ENCODE measurements at regions not wholly inside any gene's neighbourhood (a gene's known extent, or its start where the extent isn't known, plus 50 kb on each side); places are given as distances from the start of the nearest gene placed in this dataset.
A peak's percentile ranks its signal among the peaks of the same experiment; 100 is the strongest.
"Not testable (repeated sequence)": the region's sequence is repeated elsewhere in the genome, so short reads cannot be mapped to it uniquely, and the experiment has no call there.

DNA sequence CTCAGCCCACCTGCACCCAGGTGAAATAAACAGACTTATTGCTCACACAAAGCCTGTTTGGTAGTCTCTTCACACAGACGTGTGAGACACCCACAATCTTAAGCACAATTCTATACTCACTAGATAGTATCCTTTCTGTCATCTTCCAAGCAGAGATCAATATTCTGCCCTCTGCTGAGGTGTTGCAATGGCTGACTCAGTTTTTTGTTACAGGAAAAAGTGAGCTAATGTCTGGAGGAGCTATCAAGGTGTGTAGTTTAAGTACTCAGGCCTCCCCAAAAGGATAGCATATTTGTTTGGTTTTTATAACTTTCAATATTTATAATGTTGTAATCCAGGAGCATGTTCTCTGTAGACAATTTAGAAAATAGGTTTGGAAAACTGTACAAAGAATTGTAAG is 775.2 kb upstream of the POU3F4 start:
- no peak for DNase-seq (ENCODE audit: low read depth, low spot score)

GRCh38 chrX:82734140-82734539 is 774.0 kb upstream of the POU3F4 start:
- DNase-seq (ENCODE audit: low read depth, low spot score) = no peak

DNA sequence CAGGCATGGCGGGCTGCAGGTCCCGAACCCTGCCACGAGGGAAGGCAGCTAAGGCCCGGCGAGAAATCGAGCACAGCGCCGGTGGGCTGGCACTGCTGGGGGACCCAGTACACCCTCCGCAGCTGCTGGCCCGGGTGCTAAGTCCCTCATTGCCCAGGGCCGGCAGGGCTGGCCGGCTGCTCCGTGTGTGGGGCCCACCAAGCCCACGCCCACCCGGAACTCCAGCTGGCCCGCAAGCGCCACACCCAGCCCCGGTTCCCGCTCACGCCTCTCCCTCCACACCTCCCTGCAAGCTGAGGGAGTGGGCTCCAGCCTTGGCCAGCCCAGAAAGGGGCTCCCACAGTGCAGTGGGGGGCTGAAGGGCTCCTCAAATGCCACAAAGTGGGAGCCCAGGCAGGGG is 769.8 kb upstream of the POU3F4 start:
- DNase-seq (ENCODE audit: low read depth, low spot score) = not testable (repeated sequence)

- no peak for DNase-seq (ENCODE audit: low read depth, low spot score)
Observed at GRCh38 chrX:82742351-82742750, 765.7 kb upstream of the POU3F4 start.

- not testable (repeated sequence) for DNase-seq (ENCODE audit: low read depth, low spot score)
Observed at GRCh38 chrX:82745725-82746124, 762.4 kb upstream of the POU3F4 start.

DNA sequence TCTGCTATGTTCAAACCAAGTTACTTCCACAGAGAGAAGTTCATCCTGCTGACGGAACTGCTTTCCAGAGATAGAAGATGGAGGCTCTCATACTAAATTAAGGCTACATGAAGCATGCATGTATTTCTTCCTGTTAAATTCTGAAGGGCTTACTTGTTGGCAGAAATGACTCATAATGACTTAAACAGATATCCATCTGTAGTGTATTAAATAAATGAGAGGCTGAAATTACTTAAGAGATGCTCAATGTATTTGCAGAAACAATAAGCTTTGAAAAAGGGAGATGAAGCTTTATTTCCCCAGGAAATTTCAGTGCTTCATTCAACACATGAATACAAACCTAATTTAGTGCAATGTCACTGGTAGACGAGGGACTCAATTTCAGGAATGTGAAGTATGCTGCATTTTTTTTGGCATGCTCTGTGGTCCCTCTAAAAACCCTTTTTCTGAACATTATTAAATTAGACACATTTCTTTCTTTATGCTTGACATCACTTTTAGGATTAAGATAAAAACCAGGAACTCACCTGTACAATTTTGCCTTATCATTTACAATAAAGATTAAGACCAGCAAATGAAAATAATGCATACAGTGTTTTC is 759.1 kb upstream of the POU3F4 start:
- DNase-seq (ENCODE audit: low read depth, low spot score) = no peak

DNA sequence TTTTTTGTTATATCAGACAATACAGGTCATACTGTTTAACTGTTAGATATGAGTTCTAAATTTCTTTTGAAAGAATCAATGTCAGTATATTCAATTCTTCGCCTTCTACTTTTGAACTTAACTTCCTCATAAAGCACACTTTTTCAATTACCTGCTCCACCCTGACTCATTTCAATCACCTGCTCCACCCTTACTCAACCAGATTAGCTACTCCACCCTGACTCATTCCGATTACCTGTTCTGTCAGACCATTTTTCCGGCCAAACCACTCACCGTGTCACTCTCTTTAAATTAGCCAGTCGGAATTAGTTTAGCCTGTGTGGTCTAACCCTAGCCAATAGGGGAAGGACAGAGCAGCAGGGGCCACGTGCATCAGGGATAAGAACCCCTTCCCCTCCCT is 751.8 kb upstream of the POU3F4 start:
- no peak for DNase-seq (ENCODE audit: low read depth, low spot score)

DNA sequence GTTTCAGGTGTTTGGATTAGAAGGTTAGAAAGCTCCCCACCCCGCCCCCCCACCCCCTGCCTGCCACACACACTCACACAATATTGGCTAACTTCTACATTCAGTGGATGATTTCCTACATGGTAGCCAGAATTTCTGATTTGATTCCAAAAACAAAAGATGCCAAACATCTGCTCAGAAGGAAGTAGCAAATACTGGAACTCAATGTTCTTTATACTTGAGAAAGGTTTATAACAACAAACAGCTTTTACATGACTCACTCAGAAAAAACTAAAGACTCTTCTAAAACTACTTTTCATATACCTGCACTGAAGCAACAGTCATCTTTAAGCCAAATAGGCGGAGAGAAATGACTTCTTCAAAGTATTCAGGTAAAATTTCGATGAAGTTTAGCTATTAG is 750.5 kb upstream of the POU3F4 start:
- no peak for DNase-seq (ENCODE audit: low read depth, low spot score)

- no peak for DNase-seq (ENCODE audit: low read depth, low spot score)
Observed at GRCh38 chrX:82764521-82764920, 743.6 kb upstream of the POU3F4 start.

- no peak for DNase-seq (ENCODE audit: low read depth, low spot score)
Observed at GRCh38 chrX:82765811-82766210, 742.3 kb upstream of the POU3F4 start.

- DNase-seq (ENCODE audit: low read depth, low spot score) = no peak
Observed at GRCh38 chrX:82775426-82775825, 732.7 kb upstream of the POU3F4 start.

DNA sequence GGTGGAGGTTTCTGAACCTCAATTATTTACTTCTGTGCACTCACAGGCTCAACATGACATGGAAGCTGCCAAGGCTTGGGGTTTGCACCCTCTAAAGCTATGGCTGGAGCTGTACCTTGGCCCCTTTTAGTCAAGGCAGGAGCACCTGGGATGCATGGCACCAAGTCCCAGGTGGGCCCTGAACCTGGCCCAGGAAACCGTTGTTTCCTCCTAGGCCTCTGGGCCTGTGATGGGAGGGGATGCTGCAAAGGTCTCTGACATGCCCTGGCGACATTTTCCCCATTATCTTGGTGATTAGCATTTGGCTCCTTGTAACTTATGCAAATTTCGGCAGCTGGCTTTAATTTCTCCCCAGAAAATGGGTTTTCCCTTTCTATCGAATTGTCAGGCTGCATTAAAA is 726.1 kb upstream of the POU3F4 start:
- no peak for DNase-seq (ENCODE audit: low read depth, low spot score)

GRCh38 chrX:82812902-82813301 is 695.2 kb upstream of the POU3F4 start:
- DNase-seq (ENCODE audit: low read depth, low spot score) = not testable (repeated sequence)

GRCh38 chrX:82813671-82814078 is 694.4 kb upstream of the POU3F4 start:
- DNase-seq (ENCODE audit: low read depth, low spot score) = peak; percentile 8

DNA sequence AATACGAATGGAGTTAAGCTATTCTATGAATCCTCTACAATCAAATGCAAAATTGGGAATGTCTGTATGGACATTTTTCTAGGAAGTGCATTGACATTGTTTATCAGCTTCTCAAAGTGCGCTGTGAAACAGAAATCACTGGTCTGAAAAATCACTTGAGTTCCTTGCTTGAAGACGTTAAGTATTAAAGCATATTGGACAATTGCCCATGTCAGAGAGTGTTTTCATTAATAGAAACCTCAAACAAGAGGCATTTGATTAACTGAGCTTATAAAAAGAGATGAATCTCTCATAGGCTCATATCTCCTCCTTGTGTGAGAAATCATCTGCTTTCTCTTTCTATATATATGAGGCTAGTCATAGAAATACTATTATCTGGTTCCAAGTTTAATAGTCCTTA is 692.1 kb upstream of the POU3F4 start:
- DNase-seq (ENCODE audit: low read depth, low spot score) = no peak

DNA sequence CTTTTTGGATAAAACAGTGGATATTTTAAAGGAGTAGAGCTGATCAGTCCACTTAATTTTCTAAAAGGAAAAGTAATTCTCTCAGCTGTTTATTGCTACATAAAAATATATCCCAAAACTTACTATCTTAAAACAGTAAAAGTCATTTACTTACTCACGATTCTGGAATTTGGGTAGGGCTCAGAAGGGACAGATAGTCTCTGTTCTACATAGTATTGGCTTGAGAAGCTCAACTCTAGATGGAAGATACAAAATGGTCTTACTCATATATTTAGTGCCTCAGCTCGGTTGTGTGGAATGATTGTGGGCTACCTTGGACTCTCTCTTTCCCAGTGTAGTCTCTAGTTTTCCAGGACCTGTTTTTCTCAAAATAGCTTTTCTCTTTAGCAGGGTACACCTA is 691.5 kb upstream of the POU3F4 start:
- DNase-seq (ENCODE audit: low read depth, low spot score) = no peak

DNA sequence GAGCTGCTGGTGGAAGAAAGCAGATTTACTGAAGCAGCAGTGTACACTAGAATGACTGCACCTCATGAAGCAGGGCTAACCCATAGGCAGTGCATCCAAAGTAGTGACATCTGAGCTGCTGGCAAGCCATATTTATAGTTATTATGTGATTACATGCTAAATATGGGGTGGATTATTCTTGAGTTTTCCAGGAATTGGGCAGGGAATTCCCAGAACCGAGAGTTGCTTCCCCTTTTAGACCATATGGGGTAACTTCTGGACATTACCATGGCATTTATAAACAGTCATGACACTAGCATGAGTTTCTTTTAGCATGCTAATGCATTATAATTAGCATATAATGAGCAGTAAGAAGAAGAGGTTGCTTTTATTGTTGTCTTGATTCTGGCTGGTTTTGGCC is 665.8 kb upstream of the POU3F4 start:
- no peak for DNase-seq (ENCODE audit: low read depth, low spot score)

DNA sequence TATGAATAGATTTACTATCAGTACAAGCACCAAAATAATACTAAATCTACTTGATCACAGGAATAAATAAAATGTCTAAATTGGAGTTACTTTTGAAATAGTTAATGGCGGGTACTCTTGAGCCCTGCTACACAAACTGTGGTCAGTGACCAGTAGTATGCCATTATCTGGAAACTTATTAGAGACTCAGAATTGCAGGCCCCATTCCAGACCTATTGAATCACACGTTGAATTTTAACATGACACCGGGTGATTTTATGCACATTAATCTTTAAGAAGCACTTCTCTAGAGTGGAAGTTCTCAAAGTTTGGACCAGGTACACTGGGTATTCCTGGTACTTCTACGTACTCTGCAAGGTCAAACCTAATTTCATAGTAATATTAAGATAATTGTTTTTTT is 660.0 kb upstream of the POU3F4 start:
- no peak for DNase-seq (ENCODE audit: low read depth, low spot score)
